Natural killer cell treated with Interleukin-12 subunit alpha and Interleukin-12 subunit beta and Interleukin-15 and Interleukin-18, amount 100 ng/mL, for 72 hours (primary cell): ENCODE measurements at regions not wholly inside any gene's neighbourhood (a gene's known extent, or its start where the extent isn't known, plus 50 kb on each side); places are given as distances from the start of the nearest gene placed in this dataset.
"Not testable (repeated sequence)": the region's sequence is repeated elsewhere in the genome, so short reads cannot be mapped to it uniquely, and the experiment has no call there.

Experiments
- ATAC-seq, 2 donors: fragments of 150-1000 bp; cut with Tn5 transposase in 1 of 2; sonication (Bioruptor Pico), chemical (Tn5 transposase) in 1 of 2; 2 replicates each; pipeline ENCODE4 v1.10.0; 2021
- DNase-seq: peaks from one replicate; pipeline ENCODE4 v3.0.0; 2022; ENCODE audit warnings: low spot score
- H3K27ac Mint-ChIP-seq, 2 donors: 1 replicate in 1 of 2; 2 replicates in 1 of 2; pipeline ENCODE4 v1.8.0; 2022; ENCODE audit warnings: mixed read lengths in 2 of 2, mild to moderate bottlenecking in 1 of 2, moderate library complexity in 1 of 2
- H3K27me3 Mint-ChIP-seq, 2 donors: 1 replicate in 1 of 2; 2 replicates in 1 of 2; pipeline ENCODE4 v1.8.0; 2022; ENCODE audit warnings: mixed read lengths in 2 of 2
- H3K36me3 Mint-ChIP-seq: one replicate; pipeline ENCODE4 v1.8.0; 2022; ENCODE audit warnings: mixed read lengths
- H3K4me1 Mint-ChIP-seq, 2 donors: 1 replicate in 1 of 2; 2 replicates in 1 of 2; pipeline ENCODE4 v1.8.0; 2022; ENCODE audit warnings: low read depth in 2 of 2, mixed read lengths in 2 of 2, mild to moderate bottlenecking in 1 of 2
- H3K4me3 Mint-ChIP-seq: one replicate; pipeline ENCODE4 v1.8.0; 2022; ENCODE audit warnings: mixed read lengths
- H3K9me3 Mint-ChIP-seq: 2 replicates; pipeline ENCODE4 v1.8.0; 2022; ENCODE audit warnings: mixed read lengths

GRCh38 chr5:37938076-37938852 lies 98.4 kb upstream of the GDNF start:
- no peak overlapping the region for H3K4me3 Mint-ChIP-seq
- DNase-seq (no peak), ATAC-seq (no peak)
- no peaks in the 10 kb centered on the region for H3K36me3 Mint-ChIP-seq
- no peaks in the 10 kb centered on the region for H3K4me1 Mint-ChIP-seq
- no peaks in the 10 kb centered on the region for H3K27me3 Mint-ChIP-seq
- H3K27ac Mint-ChIP-seq, result no peak overlapping the region
- peaks cover 7% of the 10 kb centered on the region for H3K9me3 Mint-ChIP-seq

- Mint-ChIP-seq H3K27ac (no peak overlapping the region), H3K9me3 (peaks cover 10% of the 10 kb centered on the region), H3K4me3 (no peak overlapping the region), H3K36me3 (no peaks in the 10 kb centered on the region), H3K4me1 (no peaks in the 10 kb centered on the region), H3K27me3 (no peaks in the 10 kb centered on the region)
- ATAC-seq (no peak), DNase-seq (no peak)
Observed at GRCh38 chr5:37936091-37936490, 96.2 kb upstream of the GDNF start.

GRCh38 chr5:37933576-37933975 lies 93.7 kb upstream of the GDNF start:
- Mint-ChIP-seq H3K27me3 (no peaks in the 10 kb centered on the region), H3K4me1 (no peaks in the 10 kb centered on the region), H3K9me3 (peaks cover 13% of the 10 kb centered on the region), H3K27ac (no peak overlapping the region), H3K4me3 (no peak overlapping the region), H3K36me3 (no peaks in the 10 kb centered on the region)
- DNase-seq (no peak), ATAC-seq (no peak)

- DNase-seq (no peak), ATAC-seq (no peak)
- no peaks in the 10 kb centered on the region for H3K36me3 Mint-ChIP-seq
- no peaks in the 10 kb centered on the region for H3K4me1 Mint-ChIP-seq
- H3K27ac Mint-ChIP-seq, result no peak overlapping the region
- H3K27me3 Mint-ChIP-seq, result no peaks in the 10 kb centered on the region
- peaks cover 10% of the 10 kb centered on the region for H3K9me3 Mint-ChIP-seq
- H3K4me3 Mint-ChIP-seq, result no peak overlapping the region
Observed at GRCh38 chr5:37932450-37932849, 92.6 kb upstream of the GDNF start.

GRCh38 chr5:37931541-37931940 lies 91.7 kb upstream of the GDNF start:
- H3K27ac Mint-ChIP-seq, result no peak overlapping the region
- no peaks in the 10 kb centered on the region for H3K27me3 Mint-ChIP-seq
- H3K36me3 Mint-ChIP-seq, result no peaks in the 10 kb centered on the region
- ATAC-seq, result no peak
- DNase-seq, result no peak
- H3K9me3 Mint-ChIP-seq, result peaks cover 10% of the 10 kb centered on the region
- no peak overlapping the region for H3K4me3 Mint-ChIP-seq
- no peaks in the 10 kb centered on the region for H3K4me1 Mint-ChIP-seq

GRCh38 chr5:37930350-37930749 lies 90.5 kb upstream of the GDNF start:
- Mint-ChIP-seq H3K9me3 (peaks cover 10% of the 10 kb centered on the region), H3K4me3 (no peak overlapping the region), H3K36me3 (no peaks in the 10 kb centered on the region), H3K27ac (no peak overlapping the region), H3K27me3 (peaks cover 0 to 8% of the 10 kb centered on the region in 2 donors), H3K4me1 (no peaks in the 10 kb centered on the region)
- ATAC-seq (no peak), DNase-seq (no peak)

- Mint-ChIP-seq H3K4me1 (no peaks in the 10 kb centered on the region), H3K9me3 (peaks cover 10% of the 10 kb centered on the region), H3K4me3 (no peak overlapping the region), H3K27me3 (peaks cover 0 to 8% of the 10 kb centered on the region in 2 donors), H3K27ac (no peak overlapping the region), H3K36me3 (no peaks in the 10 kb centered on the region)
- DNase-seq (no peak), ATAC-seq (no peak)
Observed at GRCh38 chr5:37929791-37930190, 90.0 kb upstream of the GDNF start.

GRCh38 chr5:37927753-37928152 lies 87.9 kb upstream of the GDNF start:
- H3K4me1 Mint-ChIP-seq, H3K27ac Mint-ChIP-seq, H3K9me3 Mint-ChIP-seq, DNase-seq, ATAC-seq, H3K36me3 Mint-ChIP-seq, H3K4me3 Mint-ChIP-seq: not testable (repeated sequence)
- H3K27me3 Mint-ChIP-seq, result peaks cover 12 to 14% of the 10 kb centered on the region in 2 donors

- Mint-ChIP-seq H3K4me1 (no peaks in the 10 kb centered on the region), H3K36me3 (no peaks in the 10 kb centered on the region), H3K9me3 (peaks cover 8% of the 10 kb centered on the region), H3K27ac (no peak overlapping the region), H3K27me3 (peaks cover 15 to 16% of the 10 kb centered on the region in 2 donors), H3K4me3 (no peak overlapping the region)
- ATAC-seq (no peak), DNase-seq (no peak)
Observed at GRCh38 chr5:37926732-37927131, 86.9 kb upstream of the GDNF start.

GRCh38 chr5:37921452-37921851 lies 81.6 kb upstream of the GDNF start:
- no peak for DNase-seq
- H3K27ac Mint-ChIP-seq, result no peak overlapping the region
- H3K27me3 Mint-ChIP-seq, result peaks cover 18 to 23% of the 10 kb centered on the region in 2 donors
- H3K4me1 Mint-ChIP-seq, result no peaks in the 10 kb centered on the region
- H3K36me3 Mint-ChIP-seq, result no peaks in the 10 kb centered on the region
- no peak for ATAC-seq
- peaks cover 4% of the 10 kb centered on the region for H3K9me3 Mint-ChIP-seq
- no peak overlapping the region for H3K4me3 Mint-ChIP-seq

GRCh38 chr5:37918424-37918823 lies 78.6 kb upstream of the GDNF start:
- no peak for ATAC-seq
- Mint-ChIP-seq H3K27me3 (peaks cover 10 to 17% of the 10 kb centered on the region in 2 donors), H3K4me1 (no peaks in the 10 kb centered on the region), H3K4me3 (no peak overlapping the region), H3K9me3 (peaks cover 4% of the 10 kb centered on the region), H3K27ac (no peak overlapping the region), H3K36me3 (no peaks in the 10 kb centered on the region)
- DNase-seq, result no peak

- no peak overlapping the region for H3K27ac Mint-ChIP-seq
- no peaks in the 10 kb centered on the region for H3K9me3 Mint-ChIP-seq
- DNase-seq (no peak), ATAC-seq (no peak)
- H3K27me3 Mint-ChIP-seq, result peaks cover 11 to 14% of the 10 kb centered on the region in 2 donors
- H3K36me3 Mint-ChIP-seq, result no peaks in the 10 kb centered on the region
- no peak overlapping the region for H3K4me3 Mint-ChIP-seq
- no peaks in the 10 kb centered on the region for H3K4me1 Mint-ChIP-seq
Observed at GRCh38 chr5:37916525-37916924, 76.7 kb upstream of the GDNF start.

GRCh38 chr5:37915097-37915736 lies 75.4 kb upstream of the GDNF start:
- DNase-seq (no peak), ATAC-seq (no peak)
- H3K4me3 Mint-ChIP-seq, result no peak overlapping the region
- peaks cover 0 to 3% of the 10 kb centered on the region in 2 donors for H3K4me1 Mint-ChIP-seq
- H3K9me3 Mint-ChIP-seq, result no peaks in the 10 kb centered on the region
- H3K27me3 Mint-ChIP-seq, result peaks cover 17 to 26% of the 10 kb centered on the region in 2 donors
- H3K27ac Mint-ChIP-seq, result no peak overlapping the region
- no peaks in the 10 kb centered on the region for H3K36me3 Mint-ChIP-seq

GRCh38 chr5:37909610-37910266 lies 69.9 kb upstream of the GDNF start:
- peaks cover 17 to 35% of the 10 kb centered on the region in 2 donors for H3K27me3 Mint-ChIP-seq
- not testable (repeated sequence) for H3K4me3 Mint-ChIP-seq, DNase-seq, H3K27ac Mint-ChIP-seq, H3K4me1 Mint-ChIP-seq, H3K9me3 Mint-ChIP-seq, H3K36me3 Mint-ChIP-seq
- peak in 1 of 2 donors; percentile 56 for ATAC-seq
